Lung (tissue), 11 donors: ENCODE measurements at regions not wholly inside any gene's neighbourhood (a gene's known extent, or its start where the extent isn't known, plus 50 kb on each side); places are given as distances from the start of the nearest gene placed in this dataset.

Source experiments
- ATAC-seq: fragments of 200-7000 bp; cut with Tn5 transposase; one replicate; pipeline ENCODE4 v1.9.1; 2020; ENCODE audit warnings: moderate number of reproducible peaks; ENCODE audit not compliant: insufficient read depth, low FRiP score
- DNase-seq, 3 donors: peaks; one replicate each; pipeline ENCODE4 v3.0.0-alpha.2; 2013 to 2017
- H3K27ac ChIP-seq, 2 donors: one replicate each; pipeline ENCODE4 v1.5.1; 2013; ENCODE audit warnings: mild to moderate bottlenecking in 2 of 2, moderate library complexity in 2 of 2, control low read depth in 1 of 2, inconsistent platforms in 1 of 2, low read depth in 1 of 2, low read length in 1 of 2
- H3K27me3 ChIP-seq, 3 donors: one replicate each; pipeline ENCODE4 v1.5.1; 2013; ENCODE audit warnings: low read length in 2 of 3; ENCODE audit not compliant: control insufficient read depth in 3 of 3, insufficient read depth in 3 of 3
- H3K36me3 ChIP-seq, 4 donors: one replicate each; pipeline ENCODE4 v1.5.1; 2013; ENCODE audit warnings: low read length in 4 of 4, mild to moderate bottlenecking in 1 of 4, moderate library complexity in 1 of 4; ENCODE audit not compliant: control insufficient read depth in 4 of 4, insufficient read depth in 4 of 4
- H3K4me1 ChIP-seq, 5 donors: one replicate each; pipeline ENCODE4 v1.5.1; 2013; ENCODE audit warnings: low read length in 5 of 5, mild to moderate bottlenecking in 2 of 5, moderate library complexity in 1 of 5; ENCODE audit not compliant: control insufficient read depth in 5 of 5, insufficient read depth in 5 of 5
- H3K4me3 ChIP-seq: one replicate; pipeline ENCODE4 v1.5.1; 2013; ENCODE audit warnings: mild to moderate bottlenecking, control low read depth, moderate library complexity
- H3K9ac ChIP-seq, 2 donors: one replicate each; pipeline ENCODE4 v1.5.1; 2013; ENCODE audit warnings: low read length in 2 of 2, control low read depth in 1 of 2; ENCODE audit not compliant: insufficient read depth in 1 of 2
- H3K9me3 ChIP-seq, 4 donors: one replicate each; pipeline ENCODE4 v1.5.1; 2013; ENCODE audit warnings: low read length in 3 of 4, mild to moderate bottlenecking in 1 of 4, moderate library complexity in 1 of 4; ENCODE audit not compliant: control insufficient read depth in 4 of 4, insufficient read depth in 3 of 4
- CTCF ChIP-seq: IDR thresholded peaks from 2 replicates; pipeline ENCODE4 v1.5.1; 2012; ENCODE audit warnings: mild to moderate bottlenecking; ENCODE audit errors: control extremely low read depth, extremely low read depth
- WGBS, 2 donors: extraction: QIAGEN DNeasy Blood & Tissue Kit; methylation state at CpG; one replicate each; pipeline ENCODE4 v1.1.7; 2013; 5-methylcytosine and 5-hydroxymethylcytosine counted together
- donor health status: control.
- donor health status: control.
- donor health status: Bipolar disorder and iron deficiency.
- donor health status: healthy.
- donor health status: DM: yes; HTN: yes; CAD: no.

- Histone ChIP-seq H3K9me3 (peaks cover 0 to 2% (median 0%) of the 10 kb centered on the region in 4 donors), H3K36me3 (no peaks in the 10 kb centered on the region), H3K27me3 (no peaks in the 10 kb centered on the region), H3K9ac (no peak overlapping the region), H3K4me1 (no peaks in the 10 kb centered on the region), H3K4me3 (no peak overlapping the region), H3K27ac (no peak overlapping the region)
- DNase-seq, result no peak
- no peak for ATAC-seq
- TF ChIP-seq CTCF, result no peak
- WGBS, 2 donors, result 71 to 74% methylated on average over 1 of the region's 1 CpG
Measured at GRCh38 chr12:78580296-78580695, 284.3 kb upstream of the SYT1 start.

- TF ChIP-seq CTCF, result no peak
Measured at GRCh38 chr12:78584695-78585094, 279.9 kb upstream of the SYT1 start.

GRCh38 chr12:78585132-78585531 lies 279.4 kb upstream of the SYT1 start:
- peaks cover 0 to 12% (median 5%) of the 10 kb centered on the region in 4 donors for H3K9me3 ChIP-seq
- no peaks in the 10 kb centered on the region for H3K36me3 ChIP-seq
- H3K4me1 ChIP-seq, result no peaks in the 10 kb centered on the region
- no peak overlapping the region for H3K9ac ChIP-seq
- no peak overlapping the region for H3K27ac ChIP-seq
- ATAC-seq (no peak), DNase-seq (no peak)
- no peaks in the 10 kb centered on the region for H3K27me3 ChIP-seq
- H3K4me3 ChIP-seq, result no peak overlapping the region
- no peak for TF ChIP-seq CTCF
- WGBS, 2 donors, result 83 to 89% methylated on average over 2 of the region's 2 CpGs

More at GRCh38 chr12:78584695-78585094, 279.9 kb upstream of the SYT1 start:
- H3K9me3 ChIP-seq, result peaks cover 0 to 12% (median 5%) of the 10 kb centered on the region in 4 donors
- DNase-seq (no peak), ATAC-seq (no peak)
- H3K4me1 ChIP-seq, result no peaks in the 10 kb centered on the region
- no peak overlapping the region for H3K9ac ChIP-seq
- no peaks in the 10 kb centered on the region for H3K36me3 ChIP-seq
- 43 to 55% methylated on average over 1 of the region's 1 CpG for WGBS, 2 donors
- no peak overlapping the region for H3K4me3 ChIP-seq
- H3K27me3 ChIP-seq, result no peaks in the 10 kb centered on the region
- H3K27ac ChIP-seq, result no peak overlapping the region

GRCh38 chr12:78586790-78587189 lies 277.8 kb upstream of the SYT1 start:
- 93 to 94% methylated on average over 1 of the region's 1 CpG for WGBS, 2 donors
- Histone ChIP-seq H3K9me3 (peaks cover 0 to 12% (median 5%) of the 10 kb centered on the region in 4 donors), H3K27me3 (no peaks in the 10 kb centered on the region), H3K27ac (no peak overlapping the region), H3K4me1 (no peaks in the 10 kb centered on the region), H3K36me3 (no peaks in the 10 kb centered on the region), H3K9ac (no peak overlapping the region), H3K4me3 (no peak overlapping the region)
- no peak for DNase-seq
- no peak for TF ChIP-seq CTCF
- ATAC-seq, result no peak
